ENCODE measurements at regions not wholly inside any gene's neighbourhood (a gene's known extent, or its start where the extent isn't known, plus 50 kb on each side); places are given as distances from the start of the nearest gene placed in this dataset.

DNA sequence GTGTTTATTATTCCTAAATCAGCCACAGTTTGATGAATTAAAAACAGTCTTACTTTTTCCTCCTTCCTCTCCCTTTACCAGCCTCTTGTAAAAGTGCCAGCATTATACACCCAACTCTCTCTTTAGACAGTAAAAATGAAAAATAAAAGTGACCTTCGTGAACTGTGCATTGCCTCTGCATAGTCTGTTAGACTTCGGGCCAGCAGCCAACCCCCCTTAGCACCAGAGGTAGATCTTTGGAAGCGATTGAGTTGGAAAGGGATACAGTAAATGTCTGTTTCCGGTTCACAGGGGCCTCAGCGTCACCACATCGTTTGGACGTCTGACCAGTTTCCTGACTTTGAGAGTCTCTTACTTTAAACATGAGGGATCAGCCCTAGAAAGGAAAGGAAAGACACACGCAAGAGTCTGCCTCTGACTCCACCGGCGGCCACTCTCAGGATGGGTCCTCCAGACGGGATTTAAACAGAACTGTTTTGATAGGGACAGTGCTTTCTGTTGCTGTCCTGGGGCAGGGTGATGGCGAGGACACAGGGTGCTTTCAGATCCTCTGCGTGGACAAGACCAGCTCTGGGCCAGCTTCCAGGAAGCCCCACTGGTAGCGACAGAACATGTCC is 206.6 kb upstream of the PREP start:
- TF ChIP-seq, protein P1, sequence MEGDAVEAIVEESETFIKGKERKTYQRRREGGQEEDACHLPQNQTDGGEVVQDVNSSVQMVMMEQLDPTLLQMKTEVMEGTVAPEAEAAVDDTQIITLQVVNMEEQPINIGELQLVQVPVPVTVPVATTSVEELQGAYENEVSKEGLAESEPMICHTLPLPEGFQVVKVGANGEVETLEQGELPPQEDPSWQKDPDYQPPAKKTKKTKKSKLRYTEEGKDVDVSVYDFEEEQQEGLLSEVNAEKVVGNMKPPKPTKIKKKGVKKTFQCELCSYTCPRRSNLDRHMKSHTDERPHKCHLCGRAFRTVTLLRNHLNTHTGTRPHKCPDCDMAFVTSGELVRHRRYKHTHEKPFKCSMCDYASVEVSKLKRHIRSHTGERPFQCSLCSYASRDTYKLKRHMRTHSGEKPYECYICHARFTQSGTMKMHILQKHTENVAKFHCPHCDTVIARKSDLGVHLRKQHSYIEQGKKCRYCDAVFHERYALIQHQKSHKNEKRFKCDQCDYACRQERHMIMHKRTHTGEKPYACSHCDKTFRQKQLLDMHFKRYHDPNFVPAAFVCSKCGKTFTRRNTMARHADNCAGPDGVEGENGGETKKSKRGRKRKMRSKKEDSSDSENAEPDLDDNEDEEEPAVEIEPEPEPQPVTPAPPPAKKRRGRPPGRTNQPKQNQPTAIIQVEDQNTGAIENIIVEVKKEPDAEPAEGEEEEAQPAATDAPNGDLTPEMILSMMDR (IDR thresholded peaks at IDR 0.05; ENCODE audit: low read depth, low read length, missing control alignments) = no peak
- no peak for DNase-seq (ENCODE audit: low read depth)
- no peak overlapping the region for H3K4me3 ChIP-seq (ENCODE audit: low read depth, low read length)

DNA sequence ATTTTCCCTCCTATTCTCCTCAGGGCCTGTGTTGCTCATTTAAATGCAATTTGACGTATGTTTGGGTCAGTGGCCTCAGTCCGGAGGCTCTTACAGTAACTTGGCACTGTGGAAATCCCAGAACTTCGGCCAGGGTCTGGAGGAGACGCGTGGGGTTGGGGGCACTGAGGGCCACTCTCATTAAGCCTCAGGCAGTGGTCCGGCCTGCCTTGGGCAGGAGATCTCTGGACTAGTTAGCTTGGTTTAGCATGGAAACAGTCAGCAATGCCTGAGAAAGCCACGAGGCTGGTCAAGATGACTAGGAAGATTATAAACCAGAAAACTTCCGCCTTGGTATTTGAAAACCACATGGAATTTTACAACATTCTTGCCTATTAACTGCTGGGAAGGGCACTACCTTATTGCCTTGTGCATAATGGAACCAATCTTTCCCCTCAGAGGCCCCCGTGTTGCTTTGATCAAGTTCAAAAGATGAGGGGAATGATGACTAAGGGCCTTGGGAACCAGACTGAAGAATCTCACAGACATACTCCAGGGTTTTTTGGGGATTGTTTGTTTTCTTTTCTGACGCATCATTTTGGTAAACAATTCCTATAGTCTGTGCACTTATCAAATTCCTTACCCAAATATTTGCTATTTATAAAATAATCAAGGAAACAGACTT is 206.0 kb upstream of the PREP start:
- TF ChIP-seq, protein P1 (IDR thresholded peaks at IDR 0.05; ENCODE audit: low read depth, low read length, missing control alignments) = no peak
- no peak for DNase-seq (ENCODE audit: low read depth)
- no peak overlapping the region for H3K4me3 ChIP-seq (ENCODE audit: low read depth, low read length)

DNA sequence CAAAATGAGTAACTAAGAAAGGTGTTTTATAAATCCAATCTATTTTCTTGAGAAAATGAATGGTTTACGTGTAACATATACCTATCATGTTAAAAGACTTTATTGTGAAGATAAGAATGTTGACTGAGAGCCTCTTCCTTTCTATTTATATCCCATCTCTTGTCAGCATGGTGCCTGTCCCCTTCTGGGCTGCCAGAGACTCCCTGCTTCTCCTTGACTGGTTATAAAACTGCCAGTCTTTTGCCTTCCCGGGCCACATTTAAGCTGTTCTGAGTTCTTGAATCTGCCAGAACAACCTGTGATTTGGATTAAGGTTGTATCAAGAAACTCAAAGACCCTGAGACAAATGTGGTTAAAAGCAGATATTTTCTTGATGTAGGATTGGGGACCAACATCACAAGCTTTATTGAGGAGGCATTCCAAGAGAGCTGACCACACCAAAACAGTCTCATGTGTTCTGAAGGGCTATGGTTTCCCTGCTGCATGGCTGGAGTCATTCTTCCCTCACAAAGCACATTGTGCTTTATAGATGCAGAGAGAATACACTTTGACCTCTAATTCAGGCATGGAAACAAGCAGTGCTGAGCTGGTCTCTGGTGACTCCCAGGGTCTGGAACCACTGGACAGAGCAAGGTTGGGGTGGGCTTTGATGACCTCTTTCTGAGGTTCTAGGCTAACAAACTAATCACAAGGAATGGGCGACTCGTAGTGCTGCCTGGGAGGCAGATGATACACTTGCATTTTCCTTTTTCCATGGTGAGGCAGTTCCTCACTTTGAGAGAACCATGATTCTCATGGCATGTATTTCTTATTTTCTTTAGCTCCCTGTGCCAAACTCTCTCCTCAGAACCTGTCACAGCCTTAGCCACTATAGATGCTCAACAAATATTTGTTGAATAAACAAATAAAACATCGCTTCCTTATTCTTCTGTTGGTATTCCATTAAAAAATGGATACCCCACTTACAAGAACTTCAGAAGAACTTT is 205.0 kb upstream of the PREP start:
- no peak for DNase-seq (ENCODE audit: low read depth)
- TF ChIP-seq, protein P1 (IDR thresholded peaks at IDR 0.05; ENCODE audit: low read depth, low read length, missing control alignments) = no peak
- no peak overlapping the region for H3K4me3 ChIP-seq (ENCODE audit: low read depth, low read length)

DNA sequence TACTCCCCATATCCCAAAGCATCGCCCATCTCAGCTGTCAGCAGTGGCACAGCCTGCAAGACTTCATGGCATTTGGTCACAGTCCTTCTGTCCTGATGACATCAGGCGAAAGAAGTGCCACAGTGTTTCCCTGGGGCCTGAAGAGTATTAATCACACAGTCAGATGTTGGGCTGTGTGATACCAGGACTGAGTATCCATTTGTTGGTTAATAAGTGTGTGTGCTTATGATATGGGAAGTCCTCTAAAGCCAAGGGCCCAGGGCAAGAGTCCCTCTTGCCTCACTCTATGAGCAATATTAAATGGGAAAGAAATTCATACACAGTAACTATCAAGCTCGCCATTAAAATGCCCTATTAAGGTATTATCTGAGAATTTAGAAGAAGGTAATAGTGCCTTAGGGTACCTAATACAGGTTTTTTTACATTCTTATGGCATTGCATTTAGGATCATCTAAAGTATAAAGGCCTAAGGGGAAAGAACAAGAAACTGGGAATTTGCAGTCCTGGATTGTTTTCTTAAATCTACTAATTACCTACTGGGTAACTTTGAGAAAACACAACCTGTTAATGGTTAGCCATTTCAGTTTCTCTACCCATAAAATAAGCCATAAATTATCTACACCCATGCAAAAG is 204.1 kb upstream of the PREP start:
- TF ChIP-seq, protein P1 (IDR thresholded peaks at IDR 0.05; ENCODE audit: low read depth, low read length, missing control alignments) = no peak
- no peak for DNase-seq (ENCODE audit: low read depth)
- no peak overlapping the region for H3K4me3 ChIP-seq (ENCODE audit: low read depth, low read length)

DNA sequence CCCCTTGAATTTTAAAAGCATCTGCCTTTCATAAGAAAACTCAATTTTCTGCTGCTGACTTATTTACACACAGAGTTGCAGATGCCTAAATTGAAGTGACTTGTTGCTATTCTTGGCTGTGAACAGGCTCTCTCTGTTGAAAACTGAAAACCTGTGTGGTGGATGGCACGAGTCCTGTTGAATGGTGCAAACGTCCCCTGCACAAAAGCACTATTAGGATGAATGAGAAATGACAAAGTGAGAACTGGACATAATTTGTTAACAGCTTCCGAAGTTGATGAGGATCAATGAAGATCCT is 201.7 kb upstream of the PREP start:
- DNase-seq (ENCODE audit: low read depth) = no peak
- TF ChIP-seq, protein P1 (IDR thresholded peaks at IDR 0.05; ENCODE audit: low read depth, low read length, missing control alignments) = no peak

DNA sequence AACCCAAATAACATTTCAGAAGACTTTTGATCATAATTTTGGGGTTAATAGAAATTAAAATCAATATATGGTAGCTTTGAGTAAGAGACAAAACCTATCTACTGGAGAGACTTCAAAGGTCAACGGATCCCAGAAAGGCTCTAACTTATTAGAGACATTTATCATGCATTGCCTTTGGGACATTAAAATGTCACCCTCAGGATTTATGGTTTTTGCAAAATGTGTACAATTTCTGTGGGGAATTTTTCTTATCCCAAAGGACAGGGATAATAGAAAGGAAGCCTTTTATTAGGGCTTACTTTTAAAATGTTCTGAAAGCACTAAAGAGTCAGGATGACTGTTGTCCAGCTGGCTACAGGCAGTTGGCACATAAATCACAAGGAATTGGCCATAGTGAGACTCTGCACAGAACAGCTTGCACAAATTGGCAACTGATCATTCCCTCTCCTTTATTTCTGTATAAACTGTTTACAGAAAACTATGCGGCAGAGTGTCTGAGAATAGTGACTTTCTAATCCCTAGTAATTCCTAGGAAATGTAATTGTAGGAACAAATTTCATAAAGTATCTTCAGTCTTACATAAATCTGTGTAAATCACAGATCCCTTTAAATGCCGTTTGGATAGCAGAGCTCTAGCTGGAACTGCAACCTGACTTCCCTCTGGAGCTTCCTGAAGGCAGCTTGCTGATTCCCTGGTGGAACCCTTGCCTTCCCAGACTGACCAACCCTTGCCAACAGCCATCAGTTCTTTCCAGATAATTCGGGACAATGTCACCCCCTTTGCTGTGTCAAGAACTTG is 201.1 kb upstream of the PREP start:
- DNase-seq (ENCODE audit: low read depth) = no peak
- no peak overlapping the region for H3K4me3 ChIP-seq (ENCODE audit: low read depth, low read length)
- TF ChIP-seq, protein P1 (IDR thresholded peaks at IDR 0.05; ENCODE audit: low read depth, low read length, missing control alignments) = no peak

More for the DNA sequence above, 201.7 kb upstream of the PREP start:
- H3K4me3 ChIP-seq (ENCODE audit: low read depth, low read length) = no peak overlapping the region

All from GM12864 (cell line).